HFF-Myc (cell line): ENCODE measurements at regions not wholly inside any gene's neighbourhood (a gene's known extent, or its start where the extent isn't known, plus 50 kb on each side); places are given as distances from the start of the nearest gene placed in this dataset.
"Not testable (repeated sequence)": the region's sequence is repeated elsewhere in the genome, so short reads cannot be mapped to it uniquely, and the experiment has no call there.

Experiments
- DNase-seq: peaks from one replicate; pipeline ENCODE4 v3.0.0-alpha.2; 2011; ENCODE audit warnings: low read depth; ENCODE audit errors: extremely low read depth
- H3K4me3 ChIP-seq: replicated peaks from 2 replicates; pipeline ENCODE4 v1.5.1; 2011; ENCODE audit warnings: low read depth, mild to moderate bottlenecking, control low read depth, low read length
- CTCF ChIP-seq: IDR thresholded peaks from 2 replicates; pipeline ENCODE4 v1.5.1; 2012; ENCODE audit warnings: mild to moderate bottlenecking, low read depth, low read length, control low read depth; ENCODE audit errors: missing control alignments

- TF ChIP-seq CTCF = no peak
- no peak overlapping the region for H3K4me3 ChIP-seq
- DNase-seq = no peak
Observed at GRCh38 chr6:79812195-79812594, 135.2 kb downstream of the ELOVL4 start.

DNA sequence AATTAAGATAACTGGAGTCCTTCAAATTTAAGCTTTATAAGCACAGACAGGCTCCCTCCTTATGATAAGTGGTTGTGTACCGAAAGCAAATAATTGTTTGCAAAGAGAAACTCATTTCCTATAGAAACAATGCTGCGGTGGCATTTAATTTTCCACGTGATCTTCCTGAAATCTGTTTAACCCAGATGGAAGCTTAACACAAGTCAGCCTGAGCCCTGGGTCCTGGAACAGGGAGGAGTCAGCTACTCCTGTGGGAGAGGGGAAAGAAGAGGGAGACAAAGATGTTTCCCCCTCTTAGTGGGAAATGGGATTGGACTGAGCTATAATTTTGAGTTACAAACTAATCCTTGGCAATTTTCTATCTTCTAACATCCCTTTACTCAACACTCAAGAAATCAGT, 136.5 kb downstream of the ELOVL4 start:
- no peak overlapping the region for H3K4me3 ChIP-seq
- DNase-seq = no peak
- no peak for TF ChIP-seq CTCF

GRCh38 chr6:79810185-79810705, 137.1 kb downstream of the ELOVL4 start:
- DNase-seq = peak; percentile 44
- TF ChIP-seq CTCF = no peak
- H3K4me3 ChIP-seq = no peak overlapping the region; the same call in 1 of the 2 replicates

- no peak for DNase-seq
- no peak overlapping the region for H3K4me3 ChIP-seq
- TF ChIP-seq CTCF = no peak
Observed at GRCh38 chr6:79808921-79809320, 138.4 kb downstream of the ELOVL4 start.

DNA sequence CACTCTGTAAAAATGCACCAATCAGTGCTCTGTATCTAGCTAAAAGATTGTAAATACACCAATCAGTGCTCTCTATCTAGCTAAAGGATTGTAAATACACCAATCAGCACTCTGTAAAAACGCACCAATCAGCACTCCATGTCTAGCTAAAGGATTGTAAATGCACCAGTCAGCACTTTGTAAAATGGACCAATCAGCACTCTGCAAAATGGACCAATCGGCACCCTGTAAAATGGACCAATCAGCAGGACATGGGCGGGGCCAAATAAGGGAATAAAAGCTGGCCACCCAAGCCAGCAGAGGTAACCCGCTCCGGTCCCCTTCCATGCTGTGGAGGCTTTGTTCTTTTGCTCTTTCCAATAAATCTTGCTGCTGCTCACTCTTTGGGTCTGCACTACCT, 140.7 kb downstream of the ELOVL4 start:
- not testable (repeated sequence) for DNase-seq, H3K4me3 ChIP-seq

DNA sequence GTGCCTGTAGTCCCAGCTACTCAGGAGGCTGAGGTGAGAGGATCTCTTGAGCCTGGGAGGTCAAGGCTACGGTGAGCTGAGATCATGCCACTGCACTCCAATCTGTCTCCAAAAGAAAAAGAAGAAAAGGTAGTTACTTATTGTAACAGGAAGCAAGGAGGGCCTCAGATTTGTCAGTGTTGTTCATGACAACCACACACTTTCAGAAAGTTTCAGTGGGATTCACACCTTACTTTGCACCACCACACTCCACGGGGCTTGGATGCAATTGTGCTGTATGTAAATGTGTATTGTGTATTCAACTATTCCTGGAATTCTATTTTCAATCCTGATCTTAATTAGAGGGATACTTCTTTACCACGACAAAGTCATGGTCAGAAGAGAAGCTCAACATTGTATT, 142.6 kb downstream of the ELOVL4 start:
- H3K4me3 ChIP-seq = no peak overlapping the region
- no peak for TF ChIP-seq CTCF
- DNase-seq = no peak

DNA sequence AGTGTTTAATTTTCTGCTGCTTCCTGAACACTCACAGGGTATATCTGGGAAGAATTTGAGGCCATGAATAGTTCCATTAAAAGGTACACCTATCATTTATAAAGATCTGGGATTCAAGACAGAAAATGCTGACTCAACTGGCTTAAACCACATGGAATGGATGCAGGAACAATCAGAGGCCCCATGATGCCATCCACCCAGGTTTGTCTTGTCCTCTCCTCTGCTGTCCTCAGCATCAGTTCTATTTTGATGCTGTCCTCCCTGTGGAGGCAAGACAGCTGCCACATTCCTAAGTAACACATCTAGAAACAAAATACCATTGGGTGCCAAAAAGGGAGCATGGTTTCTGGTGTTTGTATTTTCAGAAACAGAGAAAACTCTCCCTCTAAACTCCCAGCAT, 143.4 kb downstream of the ELOVL4 start:
- H3K4me3 ChIP-seq = no peak overlapping the region
- TF ChIP-seq CTCF = no peak
- no peak for DNase-seq
